ENCODE measurements at regions not wholly inside any gene's neighbourhood (a gene's known extent, or its start where the extent isn't known, plus 50 kb on each side); places are given as distances from the start of the nearest gene placed in this dataset.
"Not testable (repeated sequence)": the region's sequence is repeated elsewhere in the genome, so short reads cannot be mapped to it uniquely, and the experiment has no call there.

DNA sequence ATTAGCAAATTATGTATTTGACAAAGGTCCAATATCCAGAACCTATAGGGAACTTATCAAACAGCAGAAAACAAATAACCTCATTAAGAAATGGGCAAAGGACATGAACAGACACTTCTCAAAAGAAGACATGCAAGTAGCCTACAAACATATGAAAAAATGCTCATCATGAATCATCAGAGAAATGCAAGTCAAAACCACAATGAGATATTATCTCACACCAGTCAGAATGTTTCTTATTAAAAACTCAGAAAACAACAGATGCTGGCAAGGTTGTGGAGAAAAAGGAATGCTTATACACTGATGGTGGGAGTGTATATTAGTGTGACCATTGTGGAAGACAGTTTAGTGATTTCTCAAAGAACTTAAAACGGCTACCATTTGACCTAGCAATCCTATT, 116.1 kb upstream of the CRBN start:
- H3K18ac ChIP-seq (ENCODE audit: low read length), result no peak overlapping the region
- WGBS (ENCODE audit: extremely low coverage, insufficient coverage, insufficient read length), result no CpG with 5 or more reads among the region's 1 CpG
- H3K36me3 ChIP-seq (ENCODE audit: control insufficient read depth in 1 of 2, insufficient read depth in 2 of 2, low read length in 2 of 2), result no peaks in the 10 kb centered on the region
- no peaks in the 10 kb centered on the region for H3K27me3 ChIP-seq (ENCODE audit: insufficient read depth, low read length)
- no peak overlapping the region for H3K4ac ChIP-seq (ENCODE audit: low read depth, low read length)
- H2BK120ac ChIP-seq (ENCODE audit: insufficient read depth, low read length, poor library complexity), result no peak overlapping the region
- DNase-seq, result peak in 1 of 2 donors; percentile 9
- no peak overlapping the region for H2BK12ac ChIP-seq (ENCODE audit: low read length)
- H3K9ac ChIP-seq (ENCODE audit: low read length), result no peak overlapping the region
- no peak overlapping the region for H3K4me2 ChIP-seq (ENCODE audit: low read length)
- H3K4me1 ChIP-seq (ENCODE audit: control insufficient read depth in 1 of 2, insufficient read depth in 2 of 2, low read length in 2 of 2), result no peaks in the 10 kb centered on the region
- H4K91ac ChIP-seq (ENCODE audit: low read depth, low read length), result no peak overlapping the region
- no peak overlapping the region for H3K4me3 ChIP-seq (ENCODE audit: low read depth, low read length)
- H3K27ac ChIP-seq (ENCODE audit: low read depth, low read length), result no peak overlapping the region
- no peaks in the 10 kb centered on the region for H3K79me2 ChIP-seq (ENCODE audit: control insufficient read depth, insufficient read depth, low read length, poor library complexity)
- H4K8ac ChIP-seq (ENCODE audit: low read depth, low read length), result no peak overlapping the region
- no peak overlapping the region for H2BK5ac ChIP-seq (ENCODE audit: low read depth, low read length, poor library complexity)
- H2AFZ ChIP-seq (ENCODE audit: insufficient read depth, low read length, poor library complexity), result no peak overlapping the region
- H3K79me1 ChIP-seq (ENCODE audit: low read length), result no peaks in the 10 kb centered on the region
- no peak overlapping the region for H3K14ac ChIP-seq (ENCODE audit: low read length)
- no peaks in the 10 kb centered on the region for H3K9me3 ChIP-seq (ENCODE audit: insufficient read depth, low read depth, low read length)
- H2AK5ac ChIP-seq (ENCODE audit: low read length), result no peak overlapping the region
- no peak overlapping the region for H3K23ac ChIP-seq (ENCODE audit: low read length)
- H4K12ac ChIP-seq (ENCODE audit: low read depth, low read length), result no peak overlapping the region

DNA sequence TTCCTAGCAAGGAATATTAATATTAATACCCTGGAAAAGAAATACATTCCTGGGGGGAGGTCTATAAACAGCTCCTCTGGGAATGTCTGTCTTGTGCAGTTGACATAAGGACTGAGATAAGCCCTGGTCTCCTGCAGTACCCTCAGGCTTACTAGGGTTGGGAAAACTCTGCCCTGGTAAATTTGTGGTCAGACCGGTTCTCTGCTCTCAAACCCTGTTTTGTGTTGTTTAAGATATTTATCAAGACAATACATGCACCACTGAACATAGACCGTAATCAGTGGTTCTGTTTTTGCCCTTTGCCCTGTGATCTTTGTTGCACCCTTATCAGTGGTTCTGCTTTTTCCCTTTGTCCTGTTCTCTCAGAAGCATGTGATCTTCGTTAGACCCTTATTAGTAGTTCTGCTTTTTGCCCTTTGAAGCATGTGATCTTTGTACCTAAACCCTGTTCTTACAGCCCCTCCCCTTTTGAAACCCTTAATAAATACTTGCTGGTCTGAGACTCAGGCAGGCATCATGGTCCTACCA, 112.3 kb upstream of the CRBN start:
- not testable (repeated sequence) for H2AK5ac ChIP-seq (ENCODE audit: low read length); H4K8ac ChIP-seq (ENCODE audit: low read depth, low read length); H3K23ac ChIP-seq (ENCODE audit: low read length); H3K79me1 ChIP-seq (ENCODE audit: low read length); H2BK5ac ChIP-seq (ENCODE audit: low read depth, low read length, poor library complexity); H3K9me3 ChIP-seq (ENCODE audit: insufficient read depth, low read depth, low read length); H3K4me1 ChIP-seq (ENCODE audit: control insufficient read depth in 1 of 2, insufficient read depth in 2 of 2, low read length in 2 of 2); H3K14ac ChIP-seq (ENCODE audit: low read length); H4K91ac ChIP-seq (ENCODE audit: low read depth, low read length); H3K27me3 ChIP-seq (ENCODE audit: insufficient read depth, low read length); H3K36me3 ChIP-seq (ENCODE audit: control insufficient read depth in 1 of 2, insufficient read depth in 2 of 2, low read length in 2 of 2); H3K27ac ChIP-seq (ENCODE audit: low read depth, low read length); H3K4me2 ChIP-seq (ENCODE audit: low read length); H3K9ac ChIP-seq (ENCODE audit: low read length); H3K79me2 ChIP-seq (ENCODE audit: control insufficient read depth, insufficient read depth, low read length, poor library complexity); H2AFZ ChIP-seq (ENCODE audit: insufficient read depth, low read length, poor library complexity); H3K4me3 ChIP-seq (ENCODE audit: low read depth, low read length); H2BK12ac ChIP-seq (ENCODE audit: low read length); H2BK120ac ChIP-seq (ENCODE audit: insufficient read depth, low read length, poor library complexity); H3K18ac ChIP-seq (ENCODE audit: low read length); H3K4ac ChIP-seq (ENCODE audit: low read depth, low read length); H4K12ac ChIP-seq (ENCODE audit: low read depth, low read length)
- peak; percentile 1 to 38 for DNase-seq
- no CpG with 5 or more reads among the region's 3 CpGs for WGBS (ENCODE audit: extremely low coverage, insufficient coverage, insufficient read length)

DNA sequence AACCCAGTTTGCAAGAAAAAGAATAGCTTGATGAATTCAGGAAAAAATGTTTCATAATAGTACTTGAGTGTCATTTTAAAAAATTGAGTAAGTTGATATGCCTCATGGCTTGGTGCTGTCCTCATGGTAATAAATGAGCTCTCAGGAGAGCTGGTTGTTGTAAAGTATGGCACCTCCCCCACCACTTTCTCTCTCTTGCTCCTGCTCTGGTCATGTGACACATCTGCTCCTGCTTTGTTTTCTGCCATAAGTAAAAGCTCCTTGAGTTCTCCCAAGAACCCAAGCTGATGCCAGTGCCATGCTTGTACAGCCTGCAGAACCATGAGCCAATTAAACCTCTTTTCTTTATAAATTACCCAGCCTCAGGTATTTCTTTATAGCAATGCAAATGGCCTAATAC, 108.8 kb upstream of the CRBN start:
- Histone ChIP-seq H3K4me2 (ENCODE audit: low read length) (no peak overlapping the region), H3K79me1 (ENCODE audit: low read length) (no peaks in the 10 kb centered on the region), H2BK5ac (ENCODE audit: low read depth, low read length, poor library complexity) (no peak overlapping the region), H3K23ac (ENCODE audit: low read length) (no peak overlapping the region), H3K9me3 (ENCODE audit: insufficient read depth, low read depth, low read length) (no peaks in the 10 kb centered on the region), H2AK5ac (ENCODE audit: low read length) (no peak overlapping the region), H3K27ac (ENCODE audit: low read depth, low read length) (no peak overlapping the region), H3K18ac (ENCODE audit: low read length) (no peak overlapping the region), H3K27me3 (ENCODE audit: insufficient read depth, low read length) (no peaks in the 10 kb centered on the region), H2AFZ (ENCODE audit: insufficient read depth, low read length, poor library complexity) (no peak overlapping the region), H3K4me3 (ENCODE audit: low read depth, low read length) (no peak overlapping the region), H3K4ac (ENCODE audit: low read depth, low read length) (no peak overlapping the region), H3K9ac (ENCODE audit: low read length) (no peak overlapping the region), H4K91ac (ENCODE audit: low read depth, low read length) (no peak overlapping the region), H3K4me1 (ENCODE audit: control insufficient read depth in 1 of 2, insufficient read depth in 2 of 2, low read length in 2 of 2) (no peaks in the 10 kb centered on the region), H2BK12ac (ENCODE audit: low read length) (no peak overlapping the region), H3K79me2 (ENCODE audit: control insufficient read depth, insufficient read depth, low read length, poor library complexity) (no peaks in the 10 kb centered on the region), H3K36me3 (ENCODE audit: control insufficient read depth in 1 of 2, insufficient read depth in 2 of 2, low read length in 2 of 2) (no peaks in the 10 kb centered on the region), H4K12ac (ENCODE audit: low read depth, low read length) (no peak overlapping the region), H4K8ac (ENCODE audit: low read depth, low read length) (no peak overlapping the region), H3K14ac (ENCODE audit: low read length) (no peak overlapping the region), H2BK120ac (ENCODE audit: insufficient read depth, low read length, poor library complexity) (no peak overlapping the region)
- no peak for DNase-seq

DNA sequence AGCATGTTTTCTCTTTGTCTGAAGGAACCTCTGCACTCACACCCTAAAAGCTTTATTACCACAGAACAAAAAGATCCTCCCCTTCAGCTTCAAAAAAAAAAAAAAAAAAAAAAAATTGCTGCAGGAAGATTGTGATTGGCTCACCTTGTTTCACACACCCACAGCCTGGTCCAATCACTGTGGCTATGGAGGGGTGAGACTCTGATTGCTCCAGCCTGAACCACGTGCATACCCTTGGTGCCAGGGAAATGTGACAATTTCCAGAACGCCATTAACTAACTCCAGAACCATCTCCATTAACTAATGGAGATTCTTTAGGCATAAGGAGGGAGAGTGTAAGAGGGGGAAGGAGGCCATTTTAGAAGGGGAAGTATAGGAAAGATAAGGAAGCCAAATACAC, 106.5 kb upstream of the CRBN start:
- H3K79me2 ChIP-seq (ENCODE audit: control insufficient read depth, insufficient read depth, low read length, poor library complexity), result no peaks in the 10 kb centered on the region
- H3K36me3 ChIP-seq (ENCODE audit: control insufficient read depth in 1 of 2, insufficient read depth in 2 of 2, low read length in 2 of 2), result no peaks in the 10 kb centered on the region
- H3K4me1 ChIP-seq (ENCODE audit: control insufficient read depth in 1 of 2, insufficient read depth in 2 of 2, low read length in 2 of 2), result no peaks in the 10 kb centered on the region
- H3K4me3 ChIP-seq (ENCODE audit: low read depth, low read length), result no peak overlapping the region
- H3K79me1 ChIP-seq (ENCODE audit: low read length), result no peaks in the 10 kb centered on the region
- no peak overlapping the region for H3K4me2 ChIP-seq (ENCODE audit: low read length)
- no peak overlapping the region for H2AK5ac ChIP-seq (ENCODE audit: low read length)
- no peaks in the 10 kb centered on the region for H3K27me3 ChIP-seq (ENCODE audit: insufficient read depth, low read length)
- no peak overlapping the region for H2AFZ ChIP-seq (ENCODE audit: insufficient read depth, low read length, poor library complexity)
- no peak overlapping the region for H2BK12ac ChIP-seq (ENCODE audit: low read length)
- H3K9ac ChIP-seq (ENCODE audit: low read length), result no peak overlapping the region
- H4K91ac ChIP-seq (ENCODE audit: low read depth, low read length), result no peak overlapping the region
- H3K14ac ChIP-seq (ENCODE audit: low read length), result no peak overlapping the region
- DNase-seq, result no peak
- WGBS (ENCODE audit: extremely low coverage, insufficient coverage, insufficient read length), result no CpG with 5 or more reads among the region's 2 CpGs
- H3K23ac ChIP-seq (ENCODE audit: low read length), result no peak overlapping the region
- no peak overlapping the region for H2BK5ac ChIP-seq (ENCODE audit: low read depth, low read length, poor library complexity)
- no peak overlapping the region for H3K27ac ChIP-seq (ENCODE audit: low read depth, low read length)
- no peak overlapping the region for H4K12ac ChIP-seq (ENCODE audit: low read depth, low read length)
- no peak overlapping the region for H4K8ac ChIP-seq (ENCODE audit: low read depth, low read length)
- H3K4ac ChIP-seq (ENCODE audit: low read depth, low read length), result no peak overlapping the region
- H3K18ac ChIP-seq (ENCODE audit: low read length), result no peak overlapping the region
- no peaks in the 10 kb centered on the region for H3K9me3 ChIP-seq (ENCODE audit: insufficient read depth, low read depth, low read length)
- H2BK120ac ChIP-seq (ENCODE audit: insufficient read depth, low read length, poor library complexity), result no peak overlapping the region

Data from trophoblast cell (in vitro differentiated cells and primary cell).